GM06990 (cell line): ENCODE measurements at regions not wholly inside any gene's neighbourhood (a gene's known extent, or its start where the extent isn't known, plus 50 kb on each side); places are given as distances from the start of the nearest gene placed in this dataset.

ENCODE experiments used
- DNase-seq: peaks from one replicate; pipeline ENCODE4 v3.0.0-alpha.2; 2011; ENCODE audit not compliant: insufficient read length; ENCODE audit errors: extremely low read depth
- H3K27me3 ChIP-seq: replicated peaks from 2 replicates; pipeline ENCODE4 v1.6.0; 2011; ENCODE audit warnings: low read length; ENCODE audit not compliant: control insufficient read depth, insufficient read depth
- H3K36me3 ChIP-seq: 2 replicates; pipeline ENCODE4 v1.5.1; 2011; ENCODE audit warnings: low read length; ENCODE audit not compliant: control insufficient read depth, insufficient read depth
- H3K4me3 ChIP-seq: replicated peaks from 2 replicates; pipeline ENCODE4 v1.5.1; 2011; ENCODE audit warnings: low read depth, mild to moderate bottlenecking, control low read depth, low read length
- TF ChIP-seq, protein P1 (sequence below): IDR thresholded peaks from 2 replicates; pipeline ENCODE4 v1.5.1; 2011; ENCODE audit warnings: low read length, control low read depth, mild to moderate bottlenecking, inconsistent platforms; ENCODE audit not compliant: insufficient read depth, poor library complexity, severe bottlenecking

- no peaks in the 10 kb centered on the region for H3K36me3 ChIP-seq
- H3K27me3 ChIP-seq = no peaks in the 10 kb centered on the region
- DNase-seq = no peak
- no peak overlapping the region for H3K4me3 ChIP-seq
- TF ChIP-seq, protein P1, sequence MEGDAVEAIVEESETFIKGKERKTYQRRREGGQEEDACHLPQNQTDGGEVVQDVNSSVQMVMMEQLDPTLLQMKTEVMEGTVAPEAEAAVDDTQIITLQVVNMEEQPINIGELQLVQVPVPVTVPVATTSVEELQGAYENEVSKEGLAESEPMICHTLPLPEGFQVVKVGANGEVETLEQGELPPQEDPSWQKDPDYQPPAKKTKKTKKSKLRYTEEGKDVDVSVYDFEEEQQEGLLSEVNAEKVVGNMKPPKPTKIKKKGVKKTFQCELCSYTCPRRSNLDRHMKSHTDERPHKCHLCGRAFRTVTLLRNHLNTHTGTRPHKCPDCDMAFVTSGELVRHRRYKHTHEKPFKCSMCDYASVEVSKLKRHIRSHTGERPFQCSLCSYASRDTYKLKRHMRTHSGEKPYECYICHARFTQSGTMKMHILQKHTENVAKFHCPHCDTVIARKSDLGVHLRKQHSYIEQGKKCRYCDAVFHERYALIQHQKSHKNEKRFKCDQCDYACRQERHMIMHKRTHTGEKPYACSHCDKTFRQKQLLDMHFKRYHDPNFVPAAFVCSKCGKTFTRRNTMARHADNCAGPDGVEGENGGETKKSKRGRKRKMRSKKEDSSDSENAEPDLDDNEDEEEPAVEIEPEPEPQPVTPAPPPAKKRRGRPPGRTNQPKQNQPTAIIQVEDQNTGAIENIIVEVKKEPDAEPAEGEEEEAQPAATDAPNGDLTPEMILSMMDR = no peak
Observed at GRCh38 chr4:155569471-155569870, 97.2 kb upstream of the GUCY1A1 start.

DNA sequence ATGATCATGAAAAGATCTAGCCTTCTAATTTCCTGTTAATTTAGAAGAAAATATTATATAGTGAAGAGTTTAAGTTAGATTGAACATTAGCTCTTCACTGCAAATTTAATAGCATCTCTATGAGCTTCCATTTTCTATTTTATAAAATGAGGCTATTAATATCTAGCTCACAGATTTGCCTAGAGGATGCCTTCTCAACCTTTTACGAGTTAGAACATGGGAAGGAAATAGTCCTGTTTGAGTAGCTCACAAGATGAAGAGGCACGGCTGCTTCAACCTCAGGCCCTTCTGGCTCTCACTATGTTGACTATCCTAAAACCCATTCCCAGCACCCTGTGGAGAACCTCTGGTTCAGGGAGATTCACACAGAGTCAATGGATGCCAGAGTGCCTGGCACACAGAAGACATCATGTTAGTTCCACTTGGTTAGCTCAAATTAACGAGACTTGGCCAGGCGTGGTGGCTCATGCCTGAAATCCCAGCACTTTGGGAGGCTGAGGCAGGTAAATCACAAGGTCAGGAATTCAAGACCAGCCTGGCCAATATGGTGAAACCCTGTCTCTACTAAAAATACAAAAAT, 97.9 kb upstream of the GUCY1A1 start:
- Histone ChIP-seq H3K4me3 (no peak overlapping the region), H3K27me3 (no peaks in the 10 kb centered on the region), H3K36me3 (no peaks in the 10 kb centered on the region)
- TF ChIP-seq, protein P1 = no peak
- no peak for DNase-seq

DNA sequence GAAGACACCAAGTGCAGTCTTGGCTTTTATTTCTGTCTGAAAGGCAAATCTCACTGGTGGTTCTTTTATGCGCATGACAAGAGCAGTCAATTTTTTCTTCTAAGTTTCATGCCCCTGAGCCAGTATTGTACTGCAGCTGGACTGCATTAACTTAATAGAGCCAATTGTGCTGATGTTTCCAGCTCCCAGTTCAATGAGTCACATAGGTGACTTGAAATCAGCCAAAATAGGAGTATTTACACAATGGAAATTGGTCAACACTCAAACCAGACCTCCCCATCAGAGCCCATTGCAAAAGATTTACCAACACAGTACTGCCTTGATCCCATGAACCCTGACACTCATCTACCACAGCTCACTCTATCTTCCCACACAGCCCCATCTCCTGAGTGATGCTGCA, 100.3 kb upstream of the GUCY1A1 start:
- no peak overlapping the region for H3K4me3 ChIP-seq
- TF ChIP-seq, protein P1 = no peak
- DNase-seq = no peak
- no peaks in the 10 kb centered on the region; the same call in 1 of the 2 replicates for H3K27me3 ChIP-seq
- no peaks in the 10 kb centered on the region for H3K36me3 ChIP-seq

DNA sequence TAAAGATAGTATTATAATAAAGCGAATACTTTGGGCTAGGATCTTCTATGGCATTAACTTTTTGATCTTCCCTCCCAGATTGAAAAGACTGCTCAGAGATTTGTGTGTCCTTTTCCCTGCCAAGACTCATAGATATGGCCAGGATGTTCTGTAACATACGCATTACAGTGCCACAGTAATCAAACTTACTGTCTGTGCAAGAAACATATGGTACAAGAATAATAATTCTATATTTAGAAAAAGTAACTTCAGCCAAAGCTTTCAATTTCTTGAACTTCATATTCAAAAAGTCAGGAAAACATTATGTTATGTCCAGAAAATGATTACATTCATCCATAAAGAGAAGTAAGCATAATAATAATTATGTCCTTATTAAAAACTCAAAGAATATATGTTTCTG, 100.9 kb upstream of the GUCY1A1 start:
- H3K27me3 ChIP-seq = no peaks in the 10 kb centered on the region; the same call in 1 of the 2 replicates
- no peaks in the 10 kb centered on the region for H3K36me3 ChIP-seq
- no peak for DNase-seq
- TF ChIP-seq, protein P1 = no peak
- H3K4me3 ChIP-seq = no peak overlapping the region

GRCh38 chr4:155565330-155565729, 101.3 kb upstream of the GUCY1A1 start:
- TF ChIP-seq, protein P1 = no peak

DNA sequence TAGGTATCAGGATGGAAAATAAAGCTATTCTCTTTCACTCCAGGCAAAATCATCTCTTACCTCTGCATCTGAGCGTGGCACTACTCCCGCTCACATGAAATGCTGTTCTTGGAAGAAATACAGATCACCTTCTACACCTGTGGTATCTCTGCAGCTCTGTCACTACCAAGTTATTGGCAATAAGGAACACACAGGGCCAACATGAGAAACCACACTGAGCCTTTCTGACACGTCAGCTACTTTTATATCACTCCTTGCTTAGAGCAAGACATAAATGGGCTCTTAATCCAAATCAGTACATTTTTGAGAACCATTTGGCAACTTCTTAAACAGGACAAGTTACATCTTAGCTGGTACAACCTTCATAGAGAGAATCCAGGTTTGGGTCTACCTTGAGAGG, 101.8 kb upstream of the GUCY1A1 start:
- Histone ChIP-seq H3K27me3 (no peaks in the 10 kb centered on the region; the same call in 1 of the 2 replicates), H3K4me3 (no peak overlapping the region), H3K36me3 (no peaks in the 10 kb centered on the region)
- TF ChIP-seq, protein P1 = no peak
- DNase-seq = no peak

More at GRCh38 chr4:155565330-155565729, 101.3 kb upstream of the GUCY1A1 start:
- DNase-seq = no peak
- Histone ChIP-seq H3K4me3 (no peak overlapping the region), H3K36me3 (no peaks in the 10 kb centered on the region), H3K27me3 (no peaks in the 10 kb centered on the region; the same call in 1 of the 2 replicates)
